ENCODE measurements at regions not wholly inside any gene's neighbourhood (a gene's known extent, or its start where the extent isn't known, plus 50 kb on each side); places are given as distances from the start of the nearest gene placed in this dataset.

DNA sequence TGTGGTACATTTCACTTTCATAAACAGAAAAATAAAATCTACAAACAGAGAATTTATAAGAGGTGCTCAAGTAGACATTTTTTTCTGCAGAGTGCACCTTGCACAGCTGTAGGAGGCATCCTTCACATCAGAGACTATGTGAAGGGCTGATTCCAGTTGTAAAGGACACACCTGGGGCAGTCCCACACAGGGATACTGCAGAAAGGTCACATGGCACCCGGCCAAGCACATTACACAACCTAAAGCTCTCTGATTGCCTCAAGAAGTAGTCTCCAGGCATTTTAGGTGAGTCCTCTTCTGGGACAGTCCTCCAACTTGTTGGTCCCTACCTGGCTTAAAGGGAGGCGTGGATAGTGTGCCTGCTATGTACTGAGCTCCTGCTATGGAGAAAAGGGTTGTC, 502.9 kb upstream of the NOX3 start:
- 0 to 2% methylated on average over 2 of the region's 2 CpGs for WGBS, 2 experiments (ENCODE audit: low coverage in 1 of 2, low lambda C conversion rate in 2 of 2, missing lambda C conversion rate in 2 of 2)
- Histone ChIP-seq H4K20me1 (ENCODE audit: insufficient read depth) (no peaks in the 10 kb centered on the region), H3K9me2 (ENCODE audit: insufficient read depth) (no peaks in the 10 kb centered on the region), H2AFZ (no peak overlapping the region), H3K4me3 (no peak overlapping the region), H3K27ac (no peak overlapping the region), H3K4me2 (ENCODE audit: unreplicated experiment) (no peak overlapping the region), H3K27me3 (replicated peaks; ENCODE audit: insufficient read depth) (no peaks in the 10 kb centered on the region), H3K36me3 (ENCODE audit: low read depth) (no peaks in the 10 kb centered on the region), H3K9me3 (ENCODE audit: low read depth) (no peaks in the 10 kb centered on the region), H3K9ac (no peak overlapping the region), H3K4me1 (ENCODE audit: insufficient read depth) (no peaks in the 10 kb centered on the region), H3K79me2 (ENCODE audit: insufficient read depth) (no peaks in the 10 kb centered on the region), H3F3A (ENCODE audit: insufficient read depth) (no peaks in the 10 kb centered on the region)
- in situ Hi-C loops (cut with MboI), result no loop called here
- no peak for TF ChIP-seq EZH2phosphoT487 (IDR thresholded peaks at IDR 0.05; ENCODE audit: insufficient read depth, low read depth)
- no peak for TF ChIP-seq EZH2 (IDR thresholded peaks at IDR 0.05; ENCODE audit: insufficient read depth, poor library complexity, severe bottlenecking)
- DNase-seq, result no peak

DNA sequence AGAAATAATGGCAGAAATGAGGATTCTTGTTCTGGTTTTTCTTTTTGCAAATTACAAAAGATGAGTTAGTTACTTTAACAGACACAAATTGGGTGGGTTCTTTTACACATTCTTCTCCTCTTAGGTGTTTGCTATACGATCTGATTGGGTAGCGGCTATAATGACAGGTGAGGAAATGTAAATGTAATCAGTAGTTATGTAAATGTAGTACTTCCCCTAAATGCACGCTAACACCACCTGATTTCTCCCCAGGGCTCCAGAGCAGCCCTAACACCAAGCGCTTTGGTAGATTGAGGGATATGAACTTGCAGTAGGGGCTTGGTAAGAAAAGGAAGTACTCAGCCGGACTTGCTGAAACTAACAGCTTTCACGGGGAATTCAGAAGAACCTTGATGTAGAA, 499.4 kb upstream of the NOX3 start:
- Histone ChIP-seq H3K9ac (no peak overlapping the region), H3K9me2 (ENCODE audit: insufficient read depth) (no peaks in the 10 kb centered on the region), H3K27me3 (replicated peaks; ENCODE audit: insufficient read depth) (no peaks in the 10 kb centered on the region), H3K36me3 (ENCODE audit: low read depth) (no peaks in the 10 kb centered on the region), H3K79me2 (ENCODE audit: insufficient read depth) (no peaks in the 10 kb centered on the region), H2AFZ (no peak overlapping the region), H3F3A (ENCODE audit: insufficient read depth) (no peaks in the 10 kb centered on the region), H3K4me2 (ENCODE audit: unreplicated experiment) (no peak overlapping the region), H3K4me3 (no peak overlapping the region), H3K27ac (no peak overlapping the region), H4K20me1 (ENCODE audit: insufficient read depth) (no peaks in the 10 kb centered on the region), H3K9me3 (ENCODE audit: low read depth) (no peaks in the 10 kb centered on the region), H3K4me1 (ENCODE audit: insufficient read depth) (no peaks in the 10 kb centered on the region)
- in situ Hi-C loops (cut with MboI), result no loop called here
- 28 to 30% methylated on average over 6 of the region's 6 CpGs for WGBS, 2 experiments (ENCODE audit: low coverage in 1 of 2, low lambda C conversion rate in 2 of 2, missing lambda C conversion rate in 2 of 2)
- TF ChIP-seq EZH2 (IDR thresholded peaks at IDR 0.05; ENCODE audit: insufficient read depth, poor library complexity, severe bottlenecking) (no peak), EZH2phosphoT487 (IDR thresholded peaks at IDR 0.05; ENCODE audit: insufficient read depth, low read depth) (no peak)
- DNase-seq, result no peak

- H3K9ac ChIP-seq, result no peak overlapping the region
- in situ Hi-C loops (cut with MboI), result no loop called here
- no peak for DNase-seq
- H3K4me1 ChIP-seq (ENCODE audit: insufficient read depth), result no peaks in the 10 kb centered on the region
- H3K79me2 ChIP-seq (ENCODE audit: insufficient read depth), result no peaks in the 10 kb centered on the region
- H4K20me1 ChIP-seq (ENCODE audit: insufficient read depth), result no peaks in the 10 kb centered on the region
- no peaks in the 10 kb centered on the region for H3F3A ChIP-seq (ENCODE audit: insufficient read depth)
- H2AFZ ChIP-seq, result no peak overlapping the region
- no peaks in the 10 kb centered on the region for H3K27me3 ChIP-seq (replicated peaks; ENCODE audit: insufficient read depth)
- H3K4me3 ChIP-seq, result no peak overlapping the region
- H3K4me2 ChIP-seq (ENCODE audit: unreplicated experiment), result no peak overlapping the region
- H3K27ac ChIP-seq, result no peak overlapping the region
- TF ChIP-seq EZH2 (IDR thresholded peaks at IDR 0.05; ENCODE audit: insufficient read depth, poor library complexity, severe bottlenecking) (no peak), EZH2phosphoT487 (IDR thresholded peaks at IDR 0.05; ENCODE audit: insufficient read depth, low read depth) (no peak)
- 42 to 50% methylated on average over 7 of the region's 7 CpGs for WGBS, 2 experiments (ENCODE audit: low coverage in 1 of 2, low lambda C conversion rate in 2 of 2, missing lambda C conversion rate in 2 of 2)
- H3K9me2 ChIP-seq (ENCODE audit: insufficient read depth), result no peaks in the 10 kb centered on the region
- no peaks in the 10 kb centered on the region for H3K9me3 ChIP-seq (ENCODE audit: low read depth)
- no peaks in the 10 kb centered on the region for H3K36me3 ChIP-seq (ENCODE audit: low read depth)
Measured at GRCh38 chr6:155954149-155954548, 498.5 kb upstream of the NOX3 start.

DNA sequence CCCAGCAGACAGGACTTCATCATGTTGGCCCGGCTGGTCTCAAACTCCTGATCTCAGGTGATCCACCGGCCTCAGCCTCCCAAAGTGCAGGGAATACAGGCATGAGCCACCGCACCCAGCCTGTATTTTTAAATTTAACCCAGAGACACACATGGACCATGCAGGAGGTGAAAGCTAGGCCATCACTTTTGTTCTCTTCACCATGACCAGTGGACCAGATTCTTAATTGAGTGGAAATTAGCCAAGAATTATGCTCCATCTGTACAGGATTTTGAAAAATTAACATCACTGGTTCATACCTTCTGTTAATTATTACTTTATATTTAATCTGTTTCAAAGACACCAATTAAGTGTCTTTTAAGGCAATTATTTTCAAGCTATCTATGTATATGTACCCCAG, 493.6 kb upstream of the NOX3 start:
- Histone ChIP-seq H3K9me2 (ENCODE audit: insufficient read depth) (no peaks in the 10 kb centered on the region), H3K4me1 (ENCODE audit: insufficient read depth) (no peaks in the 10 kb centered on the region), H3K9me3 (ENCODE audit: low read depth) (no peaks in the 10 kb centered on the region), H3K79me2 (ENCODE audit: insufficient read depth) (no peaks in the 10 kb centered on the region), H3K4me2 (ENCODE audit: unreplicated experiment) (no peak overlapping the region), H3K36me3 (ENCODE audit: low read depth) (no peaks in the 10 kb centered on the region), H4K20me1 (ENCODE audit: insufficient read depth) (no peaks in the 10 kb centered on the region), H3K9ac (no peak overlapping the region), H3F3A (ENCODE audit: insufficient read depth) (no peaks in the 10 kb centered on the region), H3K27ac (no peak overlapping the region), H3K27me3 (replicated peaks; ENCODE audit: insufficient read depth) (no peaks in the 10 kb centered on the region), H3K4me3 (no peak overlapping the region), H2AFZ (no peak overlapping the region)
- no peak for TF ChIP-seq EZH2 (IDR thresholded peaks at IDR 0.05; ENCODE audit: insufficient read depth, poor library complexity, severe bottlenecking)
- TF ChIP-seq EZH2phosphoT487 (IDR thresholded peaks at IDR 0.05; ENCODE audit: insufficient read depth, low read depth), result no peak
- 52 to 54% methylated on average over 3 of the region's 3 CpGs for WGBS, 2 experiments (ENCODE audit: low coverage in 1 of 2, low lambda C conversion rate in 2 of 2, missing lambda C conversion rate in 2 of 2)
- DNase-seq, result no peak
- in situ Hi-C loops (cut with MboI), result no loop called here

DNA sequence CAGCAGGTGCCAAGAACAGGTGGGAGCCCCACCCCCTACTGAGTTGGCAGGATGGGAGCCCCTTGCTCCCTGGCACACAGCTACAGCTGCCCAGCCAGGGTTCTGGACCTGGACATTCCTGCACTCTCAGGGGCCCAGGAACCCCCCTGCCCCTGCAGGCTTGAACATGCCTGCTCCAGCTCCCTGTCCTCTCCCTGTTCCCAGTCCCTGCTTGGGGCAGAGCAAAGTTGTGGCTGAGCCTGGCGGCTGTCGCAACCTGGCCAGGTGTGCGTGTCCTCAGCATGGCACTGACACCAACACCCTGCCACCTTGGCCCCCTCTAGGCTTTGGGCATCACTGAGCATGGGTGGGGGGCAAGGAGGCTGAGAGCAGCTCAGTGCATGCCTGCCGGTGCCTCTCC, 491.2 kb upstream of the NOX3 start:
- WGBS, 2 experiments (ENCODE audit: low coverage in 1 of 2, low lambda C conversion rate in 2 of 2, missing lambda C conversion rate in 2 of 2), result 72 to 96% methylated on average over 4 of the region's 4 CpGs
- no peaks in the 10 kb centered on the region for H3K4me1 ChIP-seq (ENCODE audit: insufficient read depth)
- no peak overlapping the region for H3K4me3 ChIP-seq
- H4K20me1 ChIP-seq (ENCODE audit: insufficient read depth), result no peaks in the 10 kb centered on the region
- no peak for DNase-seq
- no peaks in the 10 kb centered on the region for H3K36me3 ChIP-seq (ENCODE audit: low read depth)
- H3F3A ChIP-seq (ENCODE audit: insufficient read depth), result no peaks in the 10 kb centered on the region
- no peak for TF ChIP-seq EZH2 (IDR thresholded peaks at IDR 0.05; ENCODE audit: insufficient read depth, poor library complexity, severe bottlenecking)
- TF ChIP-seq EZH2phosphoT487 (IDR thresholded peaks at IDR 0.05; ENCODE audit: insufficient read depth, low read depth), result no peak
- no peak overlapping the region for H3K27ac ChIP-seq
- no peaks in the 10 kb centered on the region for H3K79me2 ChIP-seq (ENCODE audit: insufficient read depth)
- no peak overlapping the region for H3K4me2 ChIP-seq (ENCODE audit: unreplicated experiment)
- H3K9me2 ChIP-seq (ENCODE audit: insufficient read depth), result no peaks in the 10 kb centered on the region
- no peaks in the 10 kb centered on the region for H3K9me3 ChIP-seq (ENCODE audit: low read depth)
- in situ Hi-C loops (cut with MboI), result no loop called here
- no peak overlapping the region for H2AFZ ChIP-seq
- no peaks in the 10 kb centered on the region for H3K27me3 ChIP-seq (replicated peaks; ENCODE audit: insufficient read depth)
- no peak overlapping the region for H3K9ac ChIP-seq

All from GM23248 (cell line).